A673 (cell line): ENCODE measurements at regions not wholly inside any gene's neighbourhood (a gene's known extent, or its start where the extent isn't known, plus 50 kb on each side); places are given as distances from the start of the nearest gene placed in this dataset.

Experiments
- BruUV-seq: library from RNA; stranded (reverse); fragments of 400-500 nt; replicated peaks from 2 replicates; lab custom pipeline; 2021; lab: Mats Ljungman, UMichigan
- CTCF ChIA-PET: fragments of 300-600 bp; sonication (Branson Sonifier 250); formaldehyde crosslinking; loops from one replicate; lab custom pipeline; 2022; ENCODE audit warnings: antibody characterized with exemption; lab: Charles Lee
- POLR2A ChIA-PET: fragments of 300-600 bp; sonication (Branson Sonifier 250); formaldehyde crosslinking; loops from one replicate; lab custom pipeline; 2022; ENCODE audit warnings: antibody characterized with exemption; ENCODE audit not compliant: low non-redundant PET; lab: Charles Lee
- DNase-seq: peaks from one replicate; pipeline ENCODE4 v3.0.0-alpha.2; 2015; ENCODE audit warnings: low spot score
- H3K27ac ChIP-seq: fragments of 200-600 bp; sonication (generic); 2 replicates; pipeline ENCODE4 v1.5.1; 2016; ENCODE audit warnings: mixed run types, low read depth, mild to moderate bottlenecking, mixed read lengths, antibody characterized with exemption, low read length; ENCODE audit not compliant: poor library complexity, severe bottlenecking
- H3K27me3 ChIP-seq: fragments of 200-600 bp; sonication (generic); replicated peaks from 2 replicates; pipeline ENCODE4 v1.6.1; 2017; ENCODE audit warnings: mixed run types, low read depth, mild to moderate bottlenecking, mixed read lengths, antibody characterized with exemption, low read length; ENCODE audit not compliant: insufficient read depth, poor library complexity
- H3K36me3 ChIP-seq: fragments of 200-600 bp; sonication (generic); 2 replicates; pipeline ENCODE4 v1.6.1; 2016; ENCODE audit warnings: mixed run types, mild to moderate bottlenecking, mixed read lengths, antibody characterized with exemption, low read length; ENCODE audit not compliant: insufficient read depth, poor library complexity, severe bottlenecking
- H3K4me1 ChIP-seq: fragments of 200-600 bp; sonication (generic); 2 replicates; pipeline ENCODE4 v1.6.1; 2017; ENCODE audit warnings: mixed run types, mild to moderate bottlenecking, mixed read lengths, antibody characterized with exemption, low read length; ENCODE audit not compliant: insufficient read depth, poor library complexity, severe bottlenecking
- H3K4me3 ChIP-seq: fragments of 200-600 bp; sonication (generic); 2 replicates; pipeline ENCODE4 v1.5.1; 2016; ENCODE audit warnings: low read depth, mixed run types, mild to moderate bottlenecking, mixed read lengths, low read length; ENCODE audit not compliant: poor library complexity, severe bottlenecking
- H3K9me3 ChIP-seq: fragments of 200-600 bp; sonication (generic); 2 replicates; pipeline ENCODE4 v1.6.1; 2016; ENCODE audit warnings: mixed run types, low read depth, mild to moderate bottlenecking, mixed read lengths, antibody characterized with exemption, low read length; ENCODE audit not compliant: poor library complexity, severe bottlenecking
- CTCF ChIP-seq: fragments of 300-800, 200-600 bp; sonication (generic); conservative IDR thresholded peaks from 2 replicates; pipeline ENCODE4 v1.5.1; 2017; ENCODE audit warnings: low read depth, mild to moderate bottlenecking, antibody characterized with exemption, low read length, moderate library complexity, mixed read lengths
- EZH2 ChIP-seq: fragments of 200-600 bp; sonication (generic); IDR thresholded peaks from 2 replicates; pipeline ENCODE4 v1.6.1; 2017; ENCODE audit warnings: borderline replicate concordance, low read depth, mild to moderate bottlenecking, mixed read lengths, antibody characterized with exemption, low read length; ENCODE audit not compliant: poor library complexity, severe bottlenecking
- intact Hi-C: fragments of 100-400 bp; cut with micrococcal nuclease; formaldehyde crosslinking; loops from one replicate; pipeline ENCODE4 v1.10.0; 2022; ENCODE audit not compliant: unreplicated experiment

GRCh38 chrX:112961981-112962380, 121.3 kb upstream of the AMOT start:
- ChIA-PET CTCF (no interaction called here), POLR2A (no interaction called here)
- BruUV-seq, result no TSS peak
- H3K27ac ChIP-seq, result no peak overlapping the region
- H3K27me3 ChIP-seq, result peaks cover 8% of the 10 kb centered on the region
- intact Hi-C loops, result no loop called here
- no peaks in the 10 kb centered on the region for H3K36me3 ChIP-seq
- H3K9me3 ChIP-seq, result peaks cover 3% of the 10 kb centered on the region
- DNase-seq, result no peak
- H3K4me3 ChIP-seq, result no peak overlapping the region
- TF ChIP-seq EZH2 (no peak), CTCF (no peak)
- no peaks in the 10 kb centered on the region for H3K4me1 ChIP-seq

GRCh38 chrX:112947981-112948615, 107.5 kb upstream of the AMOT start:
- no peak overlapping the region for H3K27ac ChIP-seq
- H3K36me3 ChIP-seq, result no peaks in the 10 kb centered on the region
- CTCF ChIA-PET, result no interaction called here
- POLR2A ChIA-PET, result no interaction called here
- DNase-seq, result no peak
- BruUV-seq, result no TSS peak
- TF ChIP-seq EZH2, result no peak
- TF ChIP-seq CTCF, result no peak
- peaks cover 4% of the 10 kb centered on the region for H3K27me3 ChIP-seq
- intact Hi-C loops, result no loop called here
- H3K9me3 ChIP-seq, result no peaks in the 10 kb centered on the region
- H3K4me3 ChIP-seq, result no peak overlapping the region
- no peaks in the 10 kb centered on the region for H3K4me1 ChIP-seq

GRCh38 chrX:112946227-112946626, 105.6 kb upstream of the AMOT start:
- Histone ChIP-seq H3K36me3 (no peaks in the 10 kb centered on the region), H3K4me3 (no peak overlapping the region), H3K27me3 (peaks cover 8% of the 10 kb centered on the region), H3K9me3 (no peaks in the 10 kb centered on the region), H3K4me1 (no peaks in the 10 kb centered on the region), H3K27ac (no peak overlapping the region)
- no peak for DNase-seq
- no TSS peak for BruUV-seq
- intact Hi-C loops, result no loop called here
- CTCF ChIA-PET, result interaction anchor here (0.5 kb wide), 1 partner anchor 81 kb away, joined by 3 read pairs; no protein-coding TSS in a partner anchor
- TF ChIP-seq EZH2 (no peak), CTCF (no peak)
- POLR2A ChIA-PET, result no interaction called here
